ENCODE measurements at regions not wholly inside any gene's neighbourhood (a gene's known extent, or its start where the extent isn't known, plus 50 kb on each side); places are given as distances from the start of the nearest gene placed in this dataset.

DNA sequence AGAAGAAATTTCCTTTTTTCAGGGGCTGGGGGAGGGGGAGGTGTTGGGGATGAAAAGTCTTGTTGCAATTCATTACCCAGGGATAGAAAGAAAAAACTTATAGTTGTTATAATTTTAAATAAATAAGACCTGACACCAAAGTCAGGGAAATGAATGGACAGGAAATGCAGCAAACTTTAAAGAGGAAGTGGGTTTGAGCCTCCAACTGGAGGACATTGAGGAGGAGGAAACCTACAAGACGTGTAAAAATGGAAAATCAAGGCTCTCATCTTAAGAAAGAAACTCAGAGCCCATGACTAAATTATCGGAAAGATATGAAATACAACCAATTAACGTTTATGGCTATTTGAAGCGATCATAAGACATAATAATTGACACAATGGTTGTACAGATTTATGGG lies 54.4 kb downstream of the NIBAN1 start:
- no peak for DNase-seq (ENCODE audit: extremely low read depth, low read depth)
- TF ChIP-seq, protein P1, sequence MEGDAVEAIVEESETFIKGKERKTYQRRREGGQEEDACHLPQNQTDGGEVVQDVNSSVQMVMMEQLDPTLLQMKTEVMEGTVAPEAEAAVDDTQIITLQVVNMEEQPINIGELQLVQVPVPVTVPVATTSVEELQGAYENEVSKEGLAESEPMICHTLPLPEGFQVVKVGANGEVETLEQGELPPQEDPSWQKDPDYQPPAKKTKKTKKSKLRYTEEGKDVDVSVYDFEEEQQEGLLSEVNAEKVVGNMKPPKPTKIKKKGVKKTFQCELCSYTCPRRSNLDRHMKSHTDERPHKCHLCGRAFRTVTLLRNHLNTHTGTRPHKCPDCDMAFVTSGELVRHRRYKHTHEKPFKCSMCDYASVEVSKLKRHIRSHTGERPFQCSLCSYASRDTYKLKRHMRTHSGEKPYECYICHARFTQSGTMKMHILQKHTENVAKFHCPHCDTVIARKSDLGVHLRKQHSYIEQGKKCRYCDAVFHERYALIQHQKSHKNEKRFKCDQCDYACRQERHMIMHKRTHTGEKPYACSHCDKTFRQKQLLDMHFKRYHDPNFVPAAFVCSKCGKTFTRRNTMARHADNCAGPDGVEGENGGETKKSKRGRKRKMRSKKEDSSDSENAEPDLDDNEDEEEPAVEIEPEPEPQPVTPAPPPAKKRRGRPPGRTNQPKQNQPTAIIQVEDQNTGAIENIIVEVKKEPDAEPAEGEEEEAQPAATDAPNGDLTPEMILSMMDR (IDR thresholded peaks at IDR 0.05; ENCODE audit: low read depth, low read length): no peak

DNA sequence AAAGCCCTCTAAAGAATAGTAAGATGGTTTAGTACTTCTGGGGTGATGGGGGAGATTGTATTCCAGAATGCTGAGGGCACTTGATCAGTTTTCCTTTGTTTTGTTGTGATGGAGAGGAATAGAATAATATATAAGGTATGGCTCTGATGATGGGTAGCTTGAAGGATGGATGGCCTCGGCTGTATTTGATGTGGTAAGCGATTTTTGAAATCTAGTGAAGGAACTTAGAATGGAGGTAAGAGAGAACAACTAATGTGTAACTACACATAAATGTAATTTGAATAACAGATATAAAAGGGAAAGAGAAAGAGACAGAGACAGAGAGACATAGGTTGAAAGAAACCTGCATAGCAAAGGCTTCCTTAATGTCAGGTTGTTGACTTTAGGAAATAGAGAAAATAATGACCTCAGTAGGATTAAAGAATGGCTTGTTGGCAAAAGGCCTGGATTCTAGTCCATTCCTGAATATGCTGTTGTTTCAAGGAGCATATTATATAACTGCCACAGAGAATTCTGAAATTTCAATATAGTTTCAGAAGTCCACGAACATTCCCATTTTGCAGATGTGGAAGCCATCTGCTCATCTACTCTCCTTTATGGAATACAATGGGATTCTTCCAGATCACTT lies 58.7 kb downstream of the NIBAN1 start:
- TF ChIP-seq, protein P1 (IDR thresholded peaks at IDR 0.05; ENCODE audit: low read depth, low read length): no peak
- DNase-seq (ENCODE audit: extremely low read depth, low read depth): no peak

DNA sequence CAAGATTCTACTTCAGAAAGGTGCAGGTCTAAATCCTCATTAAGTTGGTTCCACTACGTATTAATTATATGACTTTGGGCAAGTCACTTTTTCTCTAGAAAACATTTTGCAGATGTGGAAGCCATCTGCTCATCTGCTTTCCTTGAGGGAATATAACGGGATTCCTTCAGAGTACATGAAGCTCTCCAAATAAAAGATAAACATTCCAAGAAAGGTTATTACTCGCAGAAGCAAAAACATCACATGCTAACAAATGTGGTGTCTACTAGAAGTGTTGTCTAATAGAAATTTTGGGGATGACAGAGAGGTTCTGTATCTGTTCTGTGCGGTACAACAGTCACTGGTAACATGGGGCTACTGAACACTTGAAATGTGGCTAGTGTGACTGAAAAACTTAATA lies 60.2 kb downstream of the NIBAN1 start:
- TF ChIP-seq, protein P1 (IDR thresholded peaks at IDR 0.05; ENCODE audit: low read depth, low read length): no peak
- no peak for DNase-seq (ENCODE audit: extremely low read depth, low read depth)

DNA sequence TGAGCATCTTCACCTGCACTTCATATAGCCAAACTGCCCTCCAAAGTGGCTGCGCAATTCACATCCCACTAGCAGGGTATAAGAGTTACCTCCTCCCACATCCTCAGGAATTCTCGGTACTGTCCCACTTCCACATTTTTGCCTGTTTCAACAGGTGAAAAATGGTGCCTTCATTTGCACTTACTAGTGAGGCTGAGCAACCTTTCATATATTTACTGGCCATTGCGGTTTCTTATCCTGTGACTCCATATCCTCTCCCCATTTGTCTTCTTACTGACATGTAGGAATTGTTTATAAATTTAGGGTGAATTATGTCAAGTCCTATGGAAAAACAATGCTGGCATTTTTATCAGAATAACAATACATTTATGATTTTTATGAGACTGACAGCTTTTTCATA lies 61.9 kb downstream of the NIBAN1 start:
- TF ChIP-seq, protein P1 (IDR thresholded peaks at IDR 0.05; ENCODE audit: low read depth, low read length): no peak
- DNase-seq (ENCODE audit: extremely low read depth, low read depth): no peak

DNA sequence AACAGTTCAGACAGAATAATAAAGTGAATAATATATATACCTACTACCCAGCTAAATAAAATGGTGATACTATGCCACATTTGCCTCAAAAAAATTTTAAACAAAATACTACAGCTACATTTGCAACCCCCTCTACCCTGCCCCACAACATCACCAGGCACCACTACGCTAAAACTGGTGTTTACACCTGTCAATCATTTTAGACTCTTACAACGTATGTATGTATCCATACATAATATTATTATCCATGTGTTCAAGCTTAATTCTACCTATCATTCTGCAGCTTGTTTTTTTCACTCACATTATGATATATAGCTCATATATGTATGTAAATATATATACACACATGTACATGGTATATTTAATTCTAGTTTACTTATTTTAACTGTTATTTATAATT lies 62.5 kb downstream of the NIBAN1 start:
- TF ChIP-seq, protein P1 (IDR thresholded peaks at IDR 0.05; ENCODE audit: low read depth, low read length): no peak
- no peak for DNase-seq (ENCODE audit: extremely low read depth, low read depth)

DNA sequence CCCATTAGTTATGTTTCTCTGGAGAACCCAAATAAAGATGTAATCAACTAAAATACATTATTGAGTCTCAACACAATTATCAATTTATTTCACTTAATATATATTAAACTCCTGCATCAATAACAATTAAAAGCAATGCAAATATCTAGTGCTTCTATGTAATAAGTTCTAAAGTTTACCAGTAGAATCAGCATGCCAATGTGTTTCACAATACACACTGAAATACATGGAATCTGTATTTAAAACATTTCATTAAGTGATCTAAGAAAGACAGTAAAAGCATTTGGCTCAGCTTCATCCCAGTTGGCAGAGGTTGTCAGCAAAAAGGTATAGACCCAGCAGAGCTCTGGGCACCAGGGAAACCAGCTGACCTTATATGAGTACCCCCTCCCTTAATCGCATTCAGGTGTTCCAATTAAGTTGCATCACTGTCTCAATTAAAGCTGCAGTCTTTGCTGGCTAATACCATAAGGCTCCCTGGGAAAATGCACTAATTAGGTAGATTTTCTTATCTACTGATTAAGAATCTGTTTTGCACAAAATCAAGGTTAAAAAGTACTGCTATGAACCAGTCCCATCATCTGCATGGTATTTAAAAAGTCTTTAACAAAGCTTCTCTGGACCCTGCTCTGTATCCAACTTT lies 63.1 kb downstream of the NIBAN1 start:
- no peak for DNase-seq (ENCODE audit: extremely low read depth, low read depth)
- TF ChIP-seq, protein P1 (IDR thresholded peaks at IDR 0.05; ENCODE audit: low read depth, low read length): no peak

DNA sequence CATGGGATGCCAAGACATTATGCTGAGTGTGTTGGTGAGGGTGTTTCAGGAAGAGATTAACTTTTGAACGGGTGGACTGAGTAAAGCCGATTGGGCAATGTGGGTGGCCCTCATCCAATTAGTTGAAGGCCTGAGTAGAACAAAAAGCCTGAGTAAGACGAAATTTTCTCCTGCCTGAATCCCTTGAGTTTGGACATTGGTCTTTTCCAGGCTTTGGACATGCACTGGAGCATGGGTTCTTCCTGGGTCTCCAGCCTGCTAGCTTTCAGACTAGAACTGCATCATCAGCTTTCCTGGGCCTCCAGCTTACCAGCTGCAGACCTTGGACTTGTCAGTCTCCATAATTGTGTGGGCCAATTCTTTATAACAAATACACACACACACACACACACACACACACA lies 63.6 kb downstream of the NIBAN1 start:
- TF ChIP-seq, protein P1 (IDR thresholded peaks at IDR 0.05; ENCODE audit: low read depth, low read length): no peak
- DNase-seq (ENCODE audit: extremely low read depth, low read depth): peak; percentile 44

All from AG09319 (cell line).